HCT116 (cell line): ENCODE measurements at regions not wholly inside any gene's neighbourhood (a gene's known extent, or its start where the extent isn't known, plus 50 kb on each side); places are given as distances from the start of the nearest gene placed in this dataset.

ENCODE experiments used
- ATAC-seq: fragments of 200-7000 bp; cut with Tn5 transposase; 2 replicates; pipeline ENCODE4 v1.9.1; 2020; ENCODE audit warnings: mild to moderate bottlenecking, moderate library complexity
- BruUV-seq: library from RNA; stranded (reverse); fragments of 400-500 nt; replicated peaks from 2 replicates; lab custom pipeline; 2021; lab: Mats Ljungman, UMichigan
- CTCF ChIA-PET: fragments of 300-600 bp; sonication (Branson Sonifier 250); formaldehyde crosslinking; loops from one replicate; lab custom pipeline; 2021; ENCODE audit warnings: antibody characterized with exemption; lab: Charles Lee
- POLR2A ChIA-PET: fragments of 300-600, 350-600 bp; sonication (Branson Sonifier 250); formaldehyde crosslinking; loops from one replicate; lab custom pipeline; 2021; ENCODE audit warnings: antibody characterized with exemption; lab: Charles Lee
- RAD21 ChIA-PET, 2 experiments: fragments of 300-600 bp; sonication (Branson Sonifier 250); formaldehyde crosslinking; loops; one replicate each; lab custom pipeline; 2023; ENCODE audit warnings: low total read pairs in 2 of 2; ENCODE audit not compliant: uncharacterized antibody in 2 of 2, unreplicated experiment in 2 of 2, low non-redundant PET in 1 of 2; lab: Charles Lee
- DNase-seq: peaks from one replicate; pipeline ENCODE4 v3.0.0-alpha.2; 2010; ENCODE audit warnings: low read depth, low spot score
- H2AFZ ChIP-seq: fragments of 200-600 bp; shearing (Covaris generic), sonication (generic); 2 replicates; pipeline ENCODE4 v1.6.1; 2017; ENCODE audit warnings: low read depth, mixed run types, mixed read lengths, antibody characterized with exemption, low read length; ENCODE audit not compliant: poor library complexity, severe bottlenecking
- H3K27ac ChIP-seq: 2 replicates; pipeline ENCODE4 v1.5.1; 2012; ENCODE audit warnings: low read depth, low read length
- H3K27me3 ChIP-seq: fragments of 200-600 bp; sonication (generic); 2 replicates; pipeline ENCODE4 v1.6.1; 2016; ENCODE audit warnings: mixed run types, low read length, mixed read lengths; ENCODE audit not compliant: insufficient read depth
- H3K36me3 ChIP-seq, 2 experiments: fragments of 200-500 bp in 1 of 2; fragments of 200-600 bp in 1 of 2; sonication (Bioruptor generic) in 1 of 2; sonication (generic) in 1 of 2; 2 replicates each; pipeline versions ENCODE4 v1.5.1 to v1.6.1; 2014 to 2016; ENCODE audit warnings: low read length in 2 of 2, inconsistent platforms in 1 of 2, mixed read lengths in 1 of 2, mixed run types in 1 of 2; ENCODE audit not compliant: insufficient read depth in 2 of 2, control insufficient read depth in 1 of 2
- H3K4me1 ChIP-seq, 2 experiments: fragments of 200-600 bp in 1 of 2; sonication (generic) in 1 of 2; 2 replicates each; pipeline versions ENCODE4 v1.5.1 to v1.6.1; 2012 to 2017; ENCODE audit warnings: low read length in 2 of 2, inconsistent platforms in 1 of 2, mild to moderate bottlenecking in 1 of 2, mixed read lengths in 1 of 2, mixed run types in 1 of 2, moderate library complexity in 1 of 2; ENCODE audit not compliant: insufficient read depth in 2 of 2, control insufficient read depth in 1 of 2
- H3K4me2 ChIP-seq: fragments of 200-600 bp; sonication (generic); 2 replicates; pipeline ENCODE4 v1.6.1; 2017; ENCODE audit warnings: mixed run types, low read length, mixed read lengths
- H3K4me3 ChIP-seq, 2 experiments: fragments of 200-600 bp in 1 of 2; sonication (generic) in 1 of 2; replicated peaks in 1 of 2; 2 replicates each; pipeline ENCODE4 v1.5.1; 2011 to 2016; ENCODE audit warnings: low read length in 2 of 2, control low read depth in 1 of 2, low read depth in 1 of 2, mild to moderate bottlenecking in 1 of 2, mixed read lengths in 1 of 2, mixed run types in 1 of 2
- H3K79me2 ChIP-seq: fragments of 200-600 bp; sonication (generic); 2 replicates; pipeline ENCODE4 v1.6.1; 2017; ENCODE audit warnings: mild to moderate bottlenecking, mixed run types, low read length, moderate library complexity, mixed read lengths; ENCODE audit not compliant: insufficient read depth
- H3K9ac ChIP-seq: fragments of 200-600 bp; sonication (generic); 2 replicates; pipeline ENCODE4 v1.6.1; 2016; ENCODE audit warnings: low read length, mixed read lengths
- H3K9me2 ChIP-seq: fragments of 200-600 bp; sonication (generic), shearing (Covaris generic); 2 replicates; pipeline ENCODE4 v1.6.1; 2017; ENCODE audit warnings: mixed run types, mild to moderate bottlenecking, moderate library complexity; ENCODE audit not compliant: insufficient read depth
- H3K9me3 ChIP-seq, 2 experiments: fragments of 200-500 bp in 1 of 2; fragments of 200-600 bp in 1 of 2; sonication (Bioruptor generic) in 1 of 2; sonication (generic) in 1 of 2; 2 replicates each; pipeline ENCODE4 v1.6.1; 2014 to 2017; ENCODE audit warnings: low read length in 2 of 2, mixed read lengths in 2 of 2, inconsistent platforms in 1 of 2, low read depth in 1 of 2, mild to moderate bottlenecking in 1 of 2, mixed run types in 1 of 2, moderate library complexity in 1 of 2; ENCODE audit not compliant: control insufficient read depth in 1 of 2, insufficient read depth in 1 of 2
- H4K20me1 ChIP-seq: fragments of 200-600 bp; sonication (generic), shearing (Covaris generic); 2 replicates; pipeline ENCODE4 v1.6.1; 2017; ENCODE audit warnings: mixed run types, mild to moderate bottlenecking, moderate library complexity; ENCODE audit not compliant: insufficient read depth
- CTCF ChIP-seq, 3 experiments: fragments of 200-600 bp in 1 of 3; sonication (generic) in 1 of 3; IDR thresholded peaks in 2 of 3; conservative IDR thresholded peaks in 1 of 3; 2 replicates each; pipeline ENCODE4 v1.5.1; 2012 to 2017; ENCODE audit warnings: low read depth in 2 of 3, low read length in 2 of 3, antibody characterized with exemption in 1 of 3, borderline replicate concordance in 1 of 3, control low read depth in 1 of 3, mild to moderate bottlenecking in 1 of 3, mixed read lengths in 1 of 3, mixed run types in 1 of 3, moderate library complexity in 1 of 3; ENCODE audit not compliant: insufficient read depth in 1 of 3
- EGR1 ChIP-seq: IDR thresholded peaks from 2 replicates; pipeline ENCODE4 v1.6.1; 2012; ENCODE audit warnings: low read depth
- MAX ChIP-seq: IDR thresholded peaks from 2 replicates; pipeline ENCODE4 v1.6.1; 2012
- POLR2AphosphoS5 ChIP-seq: IDR thresholded peaks from 2 replicates; pipeline ENCODE4 v1.6.1; 2011; ENCODE audit warnings: mild to moderate bottlenecking, low read depth, low read length, moderate library complexity
- RAD21 ChIP-seq: IDR thresholded peaks from 2 replicates; pipeline ENCODE4 v1.6.1; 2012; ENCODE audit warnings: low read depth, mild to moderate bottlenecking
- SIN3A ChIP-seq: IDR thresholded peaks from 2 replicates; pipeline ENCODE4 v1.6.1; 2012; ENCODE audit warnings: low read depth
- SP1 ChIP-seq: IDR thresholded peaks from 2 replicates; pipeline ENCODE4 v1.6.1; 2012; ENCODE audit warnings: low read depth
- YY1 ChIP-seq: IDR thresholded peaks from 2 replicates; pipeline ENCODE4 v1.6.1; 2011; ENCODE audit warnings: low read length, low read depth, moderate library complexity, mild to moderate bottlenecking; ENCODE audit not compliant: insufficient replicate concordance; ENCODE audit errors: extremely low read depth
- ZBTB33 ChIP-seq: IDR thresholded peaks from 2 replicates; pipeline ENCODE4 v1.6.1; 2011; ENCODE audit warnings: mild to moderate bottlenecking, low read length, moderate library complexity; ENCODE audit not compliant: insufficient replicate concordance; ENCODE audit errors: extremely low read depth
- ZNF274 ChIP-seq: fragments of 200-500 bp; sonication (Bioruptor generic); IDR thresholded peaks from 2 replicates; pipeline ENCODE4 v1.6.1; 2014; ENCODE audit warnings: mild to moderate bottlenecking, low read depth, low read length, inconsistent platforms
- intact Hi-C: fragments of 100-400 bp; cut with micrococcal nuclease; formaldehyde crosslinking; loops from 2 replicates; pipeline ENCODE4 v1.10.0; 2022

GRCh38 chr4:23269566-23269965 is 576.8 kb downstream of the GBA3 start:
- ChIA-PET POLR2A (no interaction called here), RAD21 (no interaction called here)
- H3K36me3 ChIP-seq, result no peaks in the 10 kb centered on the region
- H3K27me3 ChIP-seq, result no peaks in the 10 kb centered on the region
- no peak for ATAC-seq
- peaks cover 3 to 34% of the 10 kb centered on the region in 2 experiments; a peak in 2 of 4 replicates for H3K9me3 ChIP-seq
- H3K9me2 ChIP-seq, result no peaks in the 10 kb centered on the region
- H3K27ac ChIP-seq, result no peak overlapping the region
- H3K79me2 ChIP-seq, result no peaks in the 10 kb centered on the region
- no TSS peak for BruUV-seq
- TF ChIP-seq SP1, result no peak
- TF ChIP-seq MAX, result no peak
- TF ChIP-seq SIN3A, result no peak
- TF ChIP-seq, all 23 proteins: peak for 0
- H4K20me1 ChIP-seq, result no peaks in the 10 kb centered on the region
- no peak overlapping the region for H3K4me2 ChIP-seq
- intact Hi-C loops, result no loop called here
- DNase-seq, result no peak
- H2AFZ ChIP-seq, result no peak overlapping the region
- no peak overlapping the region for H3K4me3 ChIP-seq
- H3K4me1 ChIP-seq, result no peaks in the 10 kb centered on the region
- CTCF ChIA-PET, result no interaction called here
- no peak overlapping the region for H3K9ac ChIP-seq

- Histone ChIP-seq H2AFZ (no peak overlapping the region), H3K36me3 (no peaks in the 10 kb centered on the region), H3K4me3 (no peak overlapping the region), H3K27ac (no peak overlapping the region), H4K20me1 (no peaks in the 10 kb centered on the region), H3K4me1 (no peaks in the 10 kb centered on the region), H3K27me3 (no peaks in the 10 kb centered on the region), H3K9me3 (peaks cover 3 to 26% of the 10 kb centered on the region in 2 experiments; a peak in 2 of 4 replicates), H3K9me2 (no peaks in the 10 kb centered on the region), H3K9ac (no peak overlapping the region), H3K4me2 (no peak overlapping the region), H3K79me2 (no peaks in the 10 kb centered on the region)
- DNase-seq (no peak), ATAC-seq (no peak)
- intact Hi-C loops, result no loop called here
- CTCF ChIA-PET, result no interaction called here
- RAD21 ChIA-PET, result no interaction called here
- no TSS peak for BruUV-seq
- POLR2A ChIA-PET, result no interaction called here
- TF ChIP-seq CTCF (IDR thresholded peaks at IDR 0.05 in 2 of 3, conservative IDR thresholded peaks at IDR 0.05 in 1 of 3; ENCODE audit: borderline replicate concordance in 1 of 3, insufficient read depth in 1 of 3, low read depth in 2 of 3, low read length in 2 of 3), result no peak
- TF ChIP-seq POLR2AphosphoS5, result no peak
- no peak for TF ChIP-seq SP1
- no peak for TF ChIP-seq RAD21
- no peak for TF ChIP-seq EGR1
- no peak for TF ChIP-seq YY1
- no peak for TF ChIP-seq ZBTB33
- TF ChIP-seq ZNF274, result no peak
These were observed 575.5 kb downstream of the GBA3 start for GRCh38 chr4:23268072-23268771.
